H1 (cell line): ENCODE measurements at regions not wholly inside any gene's neighbourhood (a gene's known extent, or its start where the extent isn't known, plus 50 kb on each side); places are given as distances from the start of the nearest gene placed in this dataset.

Experiments
- CTCF ChIA-PET: fragments of 300-600 bp; sonication (Branson Sonifier 250); formaldehyde crosslinking; loops from one replicate; lab custom pipeline; 2021; ENCODE audit not compliant: partially characterized antibody; lab: Charles Lee
- POLR2A ChIA-PET: fragments of 300-600 bp; sonication (Branson Sonifier 250); formaldehyde crosslinking; loops from one replicate; lab custom pipeline; 2021; ENCODE audit warnings: inconsistent platforms; ENCODE audit not compliant: partially characterized antibody; lab: Charles Lee
- DNase-seq, 2 experiments: peaks; one replicate each; pipeline versions ENCODE4 v3.0.0 to v3.0.0-alpha.2; 2010 to 2022; ENCODE audit warnings: low spot score in 2 of 2, low read depth in 1 of 2, mixed read lengths in 1 of 2
- FAIRE-seq: peaks from 2 replicates; lab custom pipeline; 2011; peaks lifted over from hg19 to GRCh38; lab: Jason Lieb, UNC
- H2AFZ ChIP-seq: 2 replicates; pipeline ENCODE4 v1.8.1; 2012; ENCODE audit warnings: low read length, inconsistent platforms
- H2AK5ac ChIP-seq: 2 replicates; pipeline ENCODE4 v1.6.1; 2013; ENCODE audit warnings: low read depth, low read length
- H2BK120ac ChIP-seq: replicated peaks from 2 replicates; pipeline ENCODE3; 2013; ENCODE audit warnings: low read depth, low read length, inconsistent platforms
- H2BK12ac ChIP-seq: 2 replicates; pipeline ENCODE4 v1.6.1; 2013; ENCODE audit warnings: low read depth, low read length
- H2BK15ac ChIP-seq: 2 replicates; pipeline ENCODE4 v1.6.1; 2013; ENCODE audit warnings: low read length
- H2BK20ac ChIP-seq: 2 replicates; pipeline ENCODE4 v1.6.1; 2013; ENCODE audit warnings: low read length
- H2BK5ac ChIP-seq: 2 replicates; pipeline ENCODE4 v1.6.1; 2013; ENCODE audit warnings: low read depth, low read length
- H3K14ac ChIP-seq: 2 replicates; pipeline ENCODE4 v1.6.1; 2013; ENCODE audit warnings: inconsistent platforms; ENCODE audit not compliant: insufficient read length
- H3K18ac ChIP-seq: 2 replicates; pipeline ENCODE4 v1.6.1; 2013; ENCODE audit warnings: low read length; ENCODE audit errors: extremely low read depth
- H3K23ac ChIP-seq: 2 replicates; pipeline ENCODE4 v1.6.1; 2013; ENCODE audit warnings: inconsistent platforms; ENCODE audit not compliant: insufficient read length
- H3K23me2 ChIP-seq: 2 replicates; pipeline ENCODE4 v1.6.1; 2013; ENCODE audit warnings: low read depth, low read length
- H3K27ac ChIP-seq: 2 replicates; pipeline ENCODE4 v1.6.1; 2011; ENCODE audit warnings: low read depth, low read length, inconsistent platforms
- H3K27me3 ChIP-seq, 4 experiments: replicated peaks in 1 of 4; 1 replicate in 1 of 4; 2 replicates in 3 of 4; pipeline versions ENCODE4 v1.6.1 to v1.8.1; 2011 to 2013; ENCODE audit warnings: low read length in 3 of 4, mild to moderate bottlenecking in 3 of 4, inconsistent platforms in 2 of 4, mixed read lengths in 2 of 4, moderate library complexity in 1 of 4; ENCODE audit not compliant: control insufficient read depth in 3 of 4, insufficient read depth in 3 of 4; ENCODE audit errors: extremely low read depth in 1 of 4
- H3K36me3 ChIP-seq, 4 experiments: 2 replicates each; pipeline versions ENCODE4 v1.6.1 to v1.8.1; 2011 to 2013; ENCODE audit warnings: mild to moderate bottlenecking in 4 of 4, low read length in 3 of 4, moderate library complexity in 2 of 4, control low read depth in 1 of 4, inconsistent platforms in 1 of 4; ENCODE audit not compliant: insufficient read depth in 4 of 4, control insufficient read depth in 2 of 4
- H3K4ac ChIP-seq: replicated peaks from 2 replicates; pipeline ENCODE3; 2013; ENCODE audit warnings: low read length, low read depth, mixed read lengths, inconsistent platforms; ENCODE audit not compliant: insufficient read length
- H3K4me1 ChIP-seq, 4 experiments: replicated peaks in 1 of 4; 1 replicate in 1 of 4; 2 replicates in 3 of 4; pipeline versions ENCODE4 v1.6.1 to v1.8.1; 2011 to 2013; ENCODE audit warnings: low read length in 3 of 4, inconsistent platforms in 2 of 4, mixed read lengths in 1 of 4; ENCODE audit not compliant: insufficient read depth in 4 of 4, control insufficient read depth in 3 of 4
- H3K4me2 ChIP-seq, 2 experiments: 2 replicates each; pipeline versions ENCODE4 v1.6.1 to v1.8.1; 2011 to 2013; ENCODE audit warnings: low read depth in 2 of 2, low read length in 2 of 2, control low read depth in 1 of 2, inconsistent platforms in 1 of 2, mild to moderate bottlenecking in 1 of 2; ENCODE audit not compliant: insufficient read depth in 1 of 2
- H3K4me3 ChIP-seq, 4 experiments: fragments of 200-600, 300-600 bp in 1 of 4; sonication (generic), shearing (Covaris generic), sonication (Bioruptor Twin) in 1 of 4; 2 replicates each; pipeline versions ENCODE4 v1.5.1 to v1.8.1; 2011 to 2016; ENCODE audit warnings: low read length in 4 of 4, low read depth in 3 of 4, control low read depth in 2 of 4, inconsistent platforms in 2 of 4, mild to moderate bottlenecking in 2 of 4, mixed read lengths in 1 of 4, moderate library complexity in 1 of 4; ENCODE audit not compliant: insufficient read depth in 2 of 4; ENCODE audit errors: extremely low read depth in 1 of 4
- H3K56ac ChIP-seq: replicated peaks from 2 replicates; pipeline ENCODE3; 2013; ENCODE audit warnings: low read depth, mild to moderate bottlenecking, mixed read lengths, low read length, inconsistent platforms; ENCODE audit not compliant: insufficient read length
- H3K79me1 ChIP-seq: 2 replicates; pipeline ENCODE4 v1.6.1; 2013; ENCODE audit warnings: low read depth, low read length, control low read depth
- H3K79me2 ChIP-seq, 2 experiments: 2 replicates each; pipeline versions ENCODE4 v1.6.1 to v1.8.1; 2012 to 2013; ENCODE audit warnings: low read length in 2 of 2, mild to moderate bottlenecking in 2 of 2, inconsistent platforms in 1 of 2; ENCODE audit not compliant: insufficient read depth in 2 of 2, control insufficient read depth in 1 of 2
- H3K9ac ChIP-seq, 4 experiments: replicated peaks in 1 of 4; 1 replicate in 1 of 4; 2 replicates in 3 of 4; pipeline versions ENCODE4 v1.6.1 to v1.8.1; 2011 to 2013; ENCODE audit warnings: low read depth in 3 of 4, low read length in 3 of 4, control low read depth in 2 of 4, mild to moderate bottlenecking in 2 of 4, moderate library complexity in 2 of 4, inconsistent platforms in 1 of 4; ENCODE audit errors: extremely low read depth in 1 of 4
- H3K9me3 ChIP-seq, 2 experiments: 2 replicates each; pipeline versions ENCODE4 v1.6.1 to v1.8.1; 2012 to 2013; ENCODE audit warnings: mild to moderate bottlenecking in 2 of 2, moderate library complexity in 2 of 2, control low read depth in 1 of 2, inconsistent platforms in 1 of 2, low read depth in 1 of 2, low read length in 1 of 2, mixed read lengths in 1 of 2; ENCODE audit not compliant: insufficient read depth in 2 of 2
- H4K20me1 ChIP-seq, 2 experiments: replicated peaks in 1 of 2; 2 replicates each; pipeline versions ENCODE3 to v1.8.1; 2011 to 2013; ENCODE audit warnings: inconsistent platforms in 2 of 2, low read length in 2 of 2, mild to moderate bottlenecking in 1 of 2; ENCODE audit not compliant: insufficient read depth in 2 of 2, control insufficient read depth in 1 of 2
- H4K5ac ChIP-seq: 2 replicates; pipeline ENCODE4 v1.6.1; 2013; ENCODE audit warnings: low read length, low read depth, mixed read lengths, inconsistent platforms; ENCODE audit not compliant: insufficient read length
- H4K8ac ChIP-seq: 2 replicates; pipeline ENCODE4 v1.8.0; 2013; ENCODE audit warnings: mild to moderate bottlenecking, moderate library complexity, low read length, inconsistent platforms; ENCODE audit not compliant: insufficient read depth; ENCODE audit errors: extremely low read depth
- H4K91ac ChIP-seq: replicated peaks from 2 replicates; pipeline ENCODE3; 2013; ENCODE audit warnings: low read length, mixed read lengths, inconsistent platforms; ENCODE audit not compliant: insufficient read length
- CBX8 ChIP-seq: fragments of 300-800, 300-1000 bp; sonication (generic); IDR thresholded peaks from 2 replicates; pipeline ENCODE4 v1.7.1; 2016; ENCODE audit warnings: low read depth, low read length, borderline replicate concordance
- FOSL1 ChIP-seq: IDR thresholded peaks from 2 replicates; pipeline ENCODE4 v1.6.1; 2011; ENCODE audit warnings: mild to moderate bottlenecking, low read depth, low read length, moderate library complexity; ENCODE audit not compliant: insufficient read depth
- JUN ChIP-seq: IDR thresholded peaks from 2 replicates; pipeline ENCODE4 v1.6.1; 2011; ENCODE audit warnings: low read depth, mild to moderate bottlenecking, improper control_type of control experiment, low read length
- SP2 ChIP-seq: IDR thresholded peaks from 2 replicates; pipeline ENCODE4 v1.6.1; 2012; ENCODE audit warnings: mild to moderate bottlenecking, low read length, inconsistent platforms
- SP4 ChIP-seq: IDR thresholded peaks from 2 replicates; pipeline ENCODE4 v1.6.1; 2012; ENCODE audit warnings: low read length, inconsistent platforms
- SRF ChIP-seq: IDR thresholded peaks from 2 replicates; pipeline ENCODE4 v1.6.1; 2011; ENCODE audit warnings: mild to moderate bottlenecking, low read depth, low read length, moderate library complexity
- WGBS, 2 experiments: shearing (Covaris generic) in 1 of 2; methylation state at CpG; one replicate each; pipeline versions ENCODE4 v1.1.6 to v1.1.7; 2013 to 2015; ENCODE audit warnings: low lambda C conversion rate in 2 of 2, mixed read lengths in 2 of 2, inconsistent platforms in 1 of 2, low coverage in 1 of 2, missing lambda C conversion rate in 1 of 2; ENCODE audit not compliant: insufficient replicate concordance in 2 of 2, insufficient coverage in 1 of 2, insufficient read length in 1 of 2; ENCODE audit errors: extremely low coverage in 1 of 2, missing lambda C conversion rate in 1 of 2; 5-methylcytosine and 5-hydroxymethylcytosine counted together

DNA sequence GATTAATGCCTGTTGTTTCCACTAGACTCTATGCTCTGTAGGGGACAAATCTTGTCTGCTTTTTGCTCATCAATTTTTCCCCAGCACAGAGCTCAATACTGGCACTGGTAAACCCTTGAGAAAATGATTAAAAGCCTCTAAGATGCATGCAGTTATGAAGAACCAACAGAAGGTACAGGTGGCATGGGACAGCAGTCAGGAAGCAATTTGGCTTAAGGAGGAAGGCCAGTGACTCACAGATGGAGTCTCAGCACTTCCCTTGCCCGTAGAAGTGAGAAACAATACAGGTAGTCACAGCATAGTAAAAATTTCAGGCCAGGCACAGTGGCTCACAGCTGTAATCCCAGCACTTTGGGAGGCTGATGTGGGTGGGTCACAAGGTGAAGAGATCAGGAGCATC is 504.7 kb upstream of the RBFOX1 start:
- ChIA-PET CTCF (interaction anchor here (1.0 kb wide), 1 partner anchor 198 kb away, joined by 3 read pairs; no protein-coding TSS in a partner anchor), POLR2A (no interaction called here)
- WGBS, 2 experiments = 100% methylated on average over 1 of the region's 1 CpG; no CpG with 5 or more reads in 1 of the 2 experiments
- no peak overlapping the region for H2AK5ac ChIP-seq
- no peak overlapping the region for H4K5ac ChIP-seq
- no peak overlapping the region for H3K56ac ChIP-seq
- H3K4me1 ChIP-seq = peaks cover 0 to 3% (median 0%) of the 10 kb centered on the region in 4 experiments; a peak in 1 of 7 replicates
- no peaks in the 10 kb centered on the region for H3K9me3 ChIP-seq
- no peaks in the 10 kb centered on the region for H3K36me3 ChIP-seq
- no peak overlapping the region for H2BK20ac ChIP-seq
- H2BK15ac ChIP-seq = no peak overlapping the region
- H4K20me1 ChIP-seq = no peaks in the 10 kb centered on the region
- no peak for DNase-seq
- no peak for TF ChIP-seq CBX8
- TF ChIP-seq FOSL1 = no peak
- no peak for TF ChIP-seq SP2
- no peak for TF ChIP-seq SP4
- no peak for TF ChIP-seq JUN
- no peak for TF ChIP-seq SRF
- no peak overlapping the region for H3K27ac ChIP-seq
- H3K4me2 ChIP-seq = no peak overlapping the region
- no peaks in the 10 kb centered on the region for H3K27me3 ChIP-seq
- no peak overlapping the region for H3K14ac ChIP-seq
- no peak overlapping the region for H3K9ac ChIP-seq
- no peak overlapping the region for H2BK5ac ChIP-seq
- FAIRE-seq = no peak
- H3K23me2 ChIP-seq = no peaks in the 10 kb centered on the region
- no peaks in the 10 kb centered on the region for H3K79me2 ChIP-seq
- no peak overlapping the region for H3K4ac ChIP-seq
- H2BK12ac ChIP-seq = no peak overlapping the region
- H2BK120ac ChIP-seq = no peak overlapping the region
- H3K79me1 ChIP-seq = no peaks in the 10 kb centered on the region
- no peak overlapping the region for H4K91ac ChIP-seq
- H2AFZ ChIP-seq = no peak overlapping the region
- H3K4me3 ChIP-seq = no peak overlapping the region
- no peak overlapping the region for H4K8ac ChIP-seq
- no peak overlapping the region for H3K18ac ChIP-seq
- H3K23ac ChIP-seq = no peak overlapping the region
